Natural killer cell (primary cell): ENCODE measurements at regions not wholly inside any gene's neighbourhood (a gene's known extent, or its start where the extent isn't known, plus 50 kb on each side); places are given as distances from the start of the nearest gene placed in this dataset.

Experiments
- ATAC-seq, 3 donors: fragments of 150-1000 bp in 2 of 3; fragments of 200-7000 bp in 1 of 3; cut with Tn5 transposase; 1 replicate in 1 of 3; 2 replicates in 2 of 3; pipeline ENCODE4 v1.10.0; 2021; ENCODE audit warnings: mild to moderate bottlenecking in 2 of 3, moderate library complexity in 2 of 3
- DNase-seq, 2 donors: peaks; one replicate each; pipeline versions ENCODE4 v3.0.0 to v3.0.0-alpha.2; 2013 to 2021; ENCODE audit warnings: mixed read lengths in 1 of 2
- H3K27ac ChIP-seq: one replicate; pipeline ENCODE4 v1.5.1; 2013; ENCODE audit warnings: mild to moderate bottlenecking, low read length
- H3K27me3 ChIP-seq: one replicate; pipeline ENCODE4 v1.6.1; 2013; ENCODE audit warnings: low read length; ENCODE audit not compliant: control insufficient read depth, insufficient read depth
- H3K36me3 ChIP-seq: one replicate; pipeline ENCODE4 v1.6.1; 2013; ENCODE audit warnings: low read length; ENCODE audit not compliant: control insufficient read depth, insufficient read depth
- H3K4me1 ChIP-seq: one replicate; pipeline ENCODE4 v1.6.1; 2013; ENCODE audit warnings: low read length; ENCODE audit not compliant: control insufficient read depth, insufficient read depth
- H3K4me3 ChIP-seq: one replicate; pipeline ENCODE4 v1.5.1; 2013; ENCODE audit warnings: low read length
- H3K9me3 ChIP-seq: one replicate; pipeline ENCODE4 v1.6.1; 2013; ENCODE audit warnings: low read length; ENCODE audit not compliant: control insufficient read depth, insufficient read depth
- H3K27ac Mint-ChIP-seq, 2 donors: one replicate each; pipeline ENCODE4 v1.8.0; 2022; ENCODE audit warnings: mild to moderate bottlenecking in 2 of 2, mixed read lengths in 2 of 2, moderate library complexity in 1 of 2
- H3K27me3 Mint-ChIP-seq, 2 donors: one replicate each; pipeline ENCODE4 v1.8.0; 2022; ENCODE audit warnings: low read depth in 2 of 2, mixed read lengths in 2 of 2
- H3K36me3 Mint-ChIP-seq: one replicate; pipeline ENCODE4 v1.8.0; 2022; ENCODE audit warnings: mixed read lengths
- H3K4me1 Mint-ChIP-seq, 2 donors: one replicate each; pipeline ENCODE4 v1.8.0; 2022; ENCODE audit warnings: mixed read lengths in 2 of 2
- H3K4me3 Mint-ChIP-seq: one replicate; pipeline ENCODE4 v1.8.0; 2022; ENCODE audit warnings: mild to moderate bottlenecking, moderate library complexity, mixed read lengths
- H3K9me3 Mint-ChIP-seq, 2 donors: one replicate each; pipeline ENCODE4 v1.8.0; 2022; ENCODE audit warnings: mixed read lengths in 2 of 2
- CTCF ChIP-seq: fragments of 200-600 bp; IDR thresholded peaks from one replicate; pipeline ENCODE4 v1.8.0; 2022; ENCODE audit warnings: antibody characterized with exemption
- WGBS: methylation state at CpG from one replicate; pipeline ENCODE4 v1.1.7; 2013; ENCODE audit warnings: missing lambda C conversion rate; ENCODE audit not compliant: insufficient coverage; 5-methylcytosine and 5-hydroxymethylcytosine counted together
- intact Hi-C: fragments of 100-400 bp; cut with micrococcal nuclease; formaldehyde crosslinking; loops from one replicate; pipeline ENCODE4 v1.14.2; 2022

GRCh38 chr2:12167525-12168317 is 421.3 kb downstream of the LPIN1 start:
- no peak overlapping the region for H3K4me3 Mint-ChIP-seq
- no peak overlapping the region for H3K27ac Mint-ChIP-seq
- ATAC-seq, result no peak
- Histone ChIP-seq H3K27me3 (no peaks in the 10 kb centered on the region), H3K27ac (no peak overlapping the region), H3K4me3 (no peak overlapping the region), H3K9me3 (no peaks in the 10 kb centered on the region), H3K36me3 (no peaks in the 10 kb centered on the region), H3K4me1 (peaks cover 21% of the 10 kb centered on the region)
- H3K4me1 Mint-ChIP-seq, result peaks cover 25 to 32% of the 10 kb centered on the region in 2 donors
- intact Hi-C loops, result no loop called here
- TF ChIP-seq CTCF, result no peak
- H3K9me3 Mint-ChIP-seq, result no peaks in the 10 kb centered on the region
- peaks cover 5 to 14% of the 10 kb centered on the region in 2 donors for H3K27me3 Mint-ChIP-seq
- WGBS, result 83% methylated on average over 13 of the region's 13 CpGs
- H3K36me3 Mint-ChIP-seq, result no peaks in the 10 kb centered on the region
- DNase-seq, result peak in 1 of 2 donors; percentile 20

GRCh38 chr2:12168354-12168753 is 421.9 kb downstream of the LPIN1 start:
- 95% methylated on average over 6 of the region's 6 CpGs for WGBS

GRCh38 chr2:12168791-12169388 is 422.5 kb downstream of the LPIN1 start:
- TF ChIP-seq CTCF, result no peak
- Histone ChIP-seq H3K4me1 (peaks cover 21% of the 10 kb centered on the region), H3K36me3 (no peaks in the 10 kb centered on the region), H3K27ac (no peak overlapping the region), H3K9me3 (no peaks in the 10 kb centered on the region), H3K27me3 (no peaks in the 10 kb centered on the region), H3K4me3 (no peak overlapping the region)
- intact Hi-C loops, result no loop called here
- Mint-ChIP-seq H3K27ac (peak overlapping the region in 1 of 2 donors; percentile 19), H3K27me3 (peaks cover 3 to 10% of the 10 kb centered on the region in 2 donors), H3K9me3 (no peaks in the 10 kb centered on the region), H3K4me1 (peaks cover 23 to 32% of the 10 kb centered on the region in 2 donors), H3K36me3 (no peaks in the 10 kb centered on the region), H3K4me3 (no peak overlapping the region)
- no peak for DNase-seq
- 72% methylated on average over 4 of the region's 4 CpGs for WGBS
- peak in 2 of 3 donors; percentile 21 to 25 for ATAC-seq

More at GRCh38 chr2:12168354-12168753, 421.9 kb downstream of the LPIN1 start:
- Mint-ChIP-seq H3K4me3 (no peak overlapping the region), H3K27ac (no peak overlapping the region), H3K4me1 (peaks cover 25 to 32% of the 10 kb centered on the region in 2 donors), H3K36me3 (no peaks in the 10 kb centered on the region), H3K27me3 (peaks cover 5 to 14% of the 10 kb centered on the region in 2 donors), H3K9me3 (no peaks in the 10 kb centered on the region)
- no peak overlapping the region for H3K4me3 ChIP-seq
- no peaks in the 10 kb centered on the region for H3K9me3 ChIP-seq
- intact Hi-C loops, result no loop called here
- peaks cover 21% of the 10 kb centered on the region for H3K4me1 ChIP-seq
- no peaks in the 10 kb centered on the region for H3K27me3 ChIP-seq
- no peak overlapping the region for H3K27ac ChIP-seq
- DNase-seq, result no peak
- no peaks in the 10 kb centered on the region for H3K36me3 ChIP-seq
- TF ChIP-seq CTCF, result no peak
- ATAC-seq, result no peak
